Left renal cortex interstitium (tissue), 4 donors: ENCODE measurements at regions not wholly inside any gene's neighbourhood (a gene's known extent, or its start where the extent isn't known, plus 50 kb on each side); places are given as distances from the start of the nearest gene placed in this dataset.
"Not testable (repeated sequence)": the region's sequence is repeated elsewhere in the genome, so short reads cannot be mapped to it uniquely, and the experiment has no call there.

Experiments used
- DNase-seq, 4 donors: peaks; one replicate each; pipeline ENCODE4 v3.0.0-alpha.2; 2013; ENCODE audit warnings: low read depth in 4 of 4, low spot score in 2 of 4, missing footprints in 1 of 4

DNA sequence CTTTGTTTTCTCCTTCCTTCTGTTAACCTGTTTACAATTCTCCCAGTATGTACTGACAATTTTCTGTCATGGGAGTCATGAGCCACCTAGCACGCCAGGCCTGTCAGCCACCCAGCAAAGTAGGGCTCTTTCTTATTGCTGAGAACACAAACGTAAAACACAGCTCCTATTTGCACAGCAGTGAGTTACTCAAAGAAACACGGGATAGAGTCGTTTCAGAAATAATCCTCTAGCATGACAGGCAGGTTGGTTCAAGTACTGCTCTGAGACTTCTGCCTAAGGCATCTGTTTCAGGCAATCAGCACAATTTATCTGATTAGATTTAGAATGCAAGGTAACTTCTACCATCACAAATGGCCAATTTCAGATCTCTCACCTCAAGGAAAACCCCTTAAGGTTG lies 88.8 kb downstream of the CD24 start:
- no peak for DNase-seq

DNA sequence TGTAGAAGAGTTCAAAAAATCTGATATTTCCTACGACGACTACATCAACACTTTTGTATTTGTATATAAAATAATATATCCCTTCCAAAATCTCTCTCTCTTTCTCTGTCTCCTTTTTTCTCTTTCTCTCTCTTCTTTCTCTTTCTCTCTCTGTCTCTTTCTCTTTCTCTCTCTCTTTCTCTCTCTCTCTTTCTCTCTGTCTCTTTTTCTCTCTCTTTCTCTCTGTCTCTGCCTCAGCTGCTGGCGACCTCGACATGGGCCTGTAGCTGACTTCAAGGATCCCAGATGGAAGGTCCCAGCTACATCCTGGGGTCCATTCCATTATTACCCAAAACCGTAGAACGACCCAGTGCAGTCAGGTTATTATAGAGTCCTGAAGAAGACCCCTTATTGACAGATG lies 90.0 kb downstream of the CD24 start:
- no peak for DNase-seq

- no peak for DNase-seq
Measured at GRCh38 chr6:106883808-106884262, 90.7 kb downstream of the CD24 start.

DNA sequence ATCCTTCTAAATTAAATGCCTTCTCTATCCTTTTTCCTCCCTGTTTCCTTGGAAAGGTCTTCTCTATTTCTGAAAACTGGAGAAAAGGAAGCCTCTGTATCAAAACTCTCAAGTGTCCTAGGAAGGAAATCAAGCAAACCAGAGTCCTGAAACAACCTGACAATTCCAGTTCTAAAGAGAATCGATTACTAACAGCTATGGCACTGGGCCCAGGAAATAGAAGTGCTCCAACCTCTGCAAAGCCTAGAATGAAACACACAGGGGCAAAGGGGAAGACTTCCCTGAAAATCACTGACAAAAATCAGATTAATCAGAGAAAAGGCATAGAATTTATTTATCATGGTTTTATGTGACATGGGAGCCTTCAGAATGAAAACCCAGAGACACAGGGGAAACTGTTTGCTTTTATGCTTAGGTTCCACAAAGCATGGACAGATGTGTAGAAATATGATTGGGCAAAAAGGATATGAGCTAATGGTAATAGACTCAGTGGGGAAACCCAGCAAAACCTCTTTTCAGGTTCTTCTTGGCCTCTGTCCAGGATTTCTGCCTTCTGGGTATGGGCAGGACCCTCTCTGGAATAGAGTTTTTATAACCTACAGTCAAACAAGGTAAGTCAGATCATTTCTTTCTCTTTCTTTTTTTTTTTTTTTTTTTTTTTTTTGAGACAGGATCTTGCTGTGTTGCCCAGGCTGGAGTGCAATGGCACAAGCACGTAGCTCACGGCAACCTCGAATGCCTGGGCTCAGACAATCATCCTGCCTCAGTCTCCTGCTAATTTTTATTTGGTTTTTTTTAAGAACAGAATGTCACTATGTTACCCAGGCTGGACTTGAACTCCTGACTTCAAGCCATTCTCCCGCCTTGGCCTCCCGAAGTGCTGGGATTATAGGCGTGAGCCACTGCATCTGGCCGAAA lies 91.7 kb downstream of the CD24 start:
- no peak for DNase-seq

GRCh38 chr6:106882138-106882537 lies 92.4 kb downstream of the CD24 start:
- DNase-seq = no peak

GRCh38 chr6:106880952-106881351 lies 93.6 kb downstream of the CD24 start:
- no peak for DNase-seq

DNA sequence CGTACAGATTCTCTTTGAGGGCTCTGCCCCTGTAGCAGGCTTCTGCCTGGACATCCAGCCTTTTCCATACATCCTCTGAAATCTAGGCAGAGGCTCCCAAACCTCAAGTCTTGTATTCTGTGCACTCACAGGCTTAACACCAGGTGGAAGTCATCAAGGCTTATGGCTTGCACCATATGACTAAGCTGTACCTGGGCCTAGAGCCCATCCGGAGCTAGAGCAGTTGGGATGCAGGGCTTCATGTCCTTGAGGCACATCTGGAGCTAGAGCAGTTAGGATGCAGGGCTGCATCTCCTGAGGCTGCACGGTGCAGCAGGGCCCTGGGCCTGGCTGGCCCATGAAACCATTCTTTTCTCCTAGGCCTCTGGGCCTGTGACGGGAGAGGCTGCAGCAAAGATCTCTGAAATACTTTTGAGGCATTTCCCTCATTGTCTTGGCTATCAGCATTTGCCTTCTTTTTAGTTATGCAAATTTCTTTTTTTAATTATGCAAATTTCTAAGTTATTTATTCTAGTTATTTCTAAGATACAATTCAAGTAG lies 98.7 kb downstream of the CD24 start:
- DNase-seq = no peak

- DNase-seq = no peak
Measured at GRCh38 chr6:106874481-106874880, 100.0 kb downstream of the CD24 start.

GRCh38 chr6:106872049-106872448 lies 102.5 kb downstream of the CD24 start:
- DNase-seq = no peak

GRCh38 chr6:106870824-106871717 lies 103.5 kb downstream of the CD24 start:
- no peak for DNase-seq

- DNase-seq = no peak
Measured at GRCh38 chr6:106870069-106870468, 104.5 kb downstream of the CD24 start.

DNA sequence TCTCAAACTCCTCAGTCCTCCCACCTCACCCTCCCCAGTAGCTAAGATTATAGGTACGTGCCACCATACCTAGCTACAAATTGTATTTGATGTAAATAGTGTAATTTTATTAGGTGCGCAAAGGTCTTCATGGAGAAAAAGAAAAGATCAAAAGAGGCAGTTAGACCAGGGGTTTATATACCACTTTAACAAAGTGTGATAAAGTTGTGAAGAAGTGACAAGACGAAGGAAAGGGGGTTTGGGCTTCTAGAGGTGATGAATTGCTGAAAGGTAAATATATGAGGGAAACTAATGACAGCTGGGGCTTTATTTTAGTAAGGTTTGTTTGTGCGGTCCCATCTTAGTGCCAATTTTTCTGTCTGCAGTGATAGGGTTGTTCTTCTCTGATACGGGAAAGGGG lies 105.3 kb downstream of the CD24 start:
- no peak for DNase-seq

DNA sequence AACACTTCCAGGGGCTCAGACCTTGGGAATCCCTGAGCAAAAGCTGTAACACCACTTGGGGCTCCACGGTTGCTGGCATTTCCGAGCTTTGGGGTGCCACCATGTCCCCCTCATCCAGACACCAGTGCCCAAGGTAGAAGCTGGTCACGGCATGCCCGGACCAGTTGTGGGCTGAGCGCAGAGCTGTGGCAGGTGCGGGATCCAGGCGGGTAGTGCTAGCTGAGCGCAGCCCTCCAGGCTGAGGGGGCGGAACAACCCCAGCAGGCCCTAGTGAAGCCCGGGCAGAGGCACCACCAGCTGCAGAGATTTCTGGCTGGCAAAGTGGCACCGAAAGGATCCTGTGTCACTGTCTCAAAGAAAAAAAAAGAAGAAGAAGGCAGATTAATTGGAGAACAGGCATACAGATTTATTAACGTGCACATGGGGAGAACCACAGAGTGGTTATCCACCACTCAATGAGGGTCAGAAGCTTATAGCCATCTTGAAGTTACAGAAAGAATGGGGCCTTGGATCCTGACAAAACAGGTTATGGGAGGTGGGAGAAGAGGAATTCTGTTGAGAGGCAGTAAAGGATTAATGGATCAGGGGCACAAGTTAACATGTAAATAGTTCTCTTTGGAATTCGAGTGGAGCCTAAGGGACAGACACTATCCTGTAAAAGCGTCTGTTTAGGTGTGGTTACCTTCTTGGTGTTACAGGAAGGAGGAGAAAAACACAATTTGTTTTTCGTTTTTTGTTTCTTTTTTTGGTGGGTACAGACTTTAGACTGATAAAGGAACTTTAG lies 107.5 kb downstream of the CD24 start:
- no peak for DNase-seq

DNA sequence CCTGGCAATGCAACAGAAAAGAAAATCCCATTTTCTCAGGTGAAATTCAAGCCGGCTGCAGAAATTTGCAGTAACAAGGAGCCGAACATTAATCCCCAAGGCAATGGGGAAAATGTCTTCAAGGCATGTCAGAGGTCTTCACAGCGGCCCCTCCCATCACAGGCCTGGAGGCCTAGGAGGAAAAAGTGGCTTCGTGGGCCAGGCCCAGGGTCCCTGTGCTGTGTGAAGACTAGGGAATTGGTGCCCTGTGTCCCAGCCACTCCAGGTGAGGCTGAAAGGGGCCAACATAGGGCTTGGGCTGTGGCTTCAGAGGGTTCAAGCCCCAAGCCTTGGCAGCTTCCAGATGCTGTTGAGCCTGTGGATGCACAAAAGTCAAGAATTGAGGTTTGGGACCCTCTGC lies 111.7 kb downstream of the CD24 start:
- DNase-seq = no peak

GRCh38 chr6:106860940-106861339 lies 113.6 kb downstream of the CD24 start:
- no peak for DNase-seq

DNA sequence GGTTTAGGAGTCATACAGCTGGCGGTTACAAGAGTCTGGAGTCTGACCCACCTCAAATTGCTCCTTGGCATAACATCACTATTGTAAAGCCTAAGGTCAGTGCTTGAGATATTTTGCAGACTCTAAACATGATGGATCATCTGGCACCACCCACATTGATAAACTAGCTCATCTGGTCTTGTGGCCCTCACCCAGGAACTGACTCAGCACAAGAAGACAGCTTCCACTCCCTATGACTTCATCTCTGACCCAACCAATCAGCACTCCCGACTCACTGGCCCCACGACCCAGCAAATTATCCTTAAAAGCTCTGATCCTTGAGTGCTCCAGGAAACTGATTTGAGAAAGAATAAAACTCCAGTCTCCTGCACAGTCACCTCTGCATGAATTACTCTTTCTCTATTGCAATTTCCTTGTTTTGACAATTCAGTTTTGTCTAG lies 115.9 kb downstream of the CD24 start:
- no peak for DNase-seq

DNA sequence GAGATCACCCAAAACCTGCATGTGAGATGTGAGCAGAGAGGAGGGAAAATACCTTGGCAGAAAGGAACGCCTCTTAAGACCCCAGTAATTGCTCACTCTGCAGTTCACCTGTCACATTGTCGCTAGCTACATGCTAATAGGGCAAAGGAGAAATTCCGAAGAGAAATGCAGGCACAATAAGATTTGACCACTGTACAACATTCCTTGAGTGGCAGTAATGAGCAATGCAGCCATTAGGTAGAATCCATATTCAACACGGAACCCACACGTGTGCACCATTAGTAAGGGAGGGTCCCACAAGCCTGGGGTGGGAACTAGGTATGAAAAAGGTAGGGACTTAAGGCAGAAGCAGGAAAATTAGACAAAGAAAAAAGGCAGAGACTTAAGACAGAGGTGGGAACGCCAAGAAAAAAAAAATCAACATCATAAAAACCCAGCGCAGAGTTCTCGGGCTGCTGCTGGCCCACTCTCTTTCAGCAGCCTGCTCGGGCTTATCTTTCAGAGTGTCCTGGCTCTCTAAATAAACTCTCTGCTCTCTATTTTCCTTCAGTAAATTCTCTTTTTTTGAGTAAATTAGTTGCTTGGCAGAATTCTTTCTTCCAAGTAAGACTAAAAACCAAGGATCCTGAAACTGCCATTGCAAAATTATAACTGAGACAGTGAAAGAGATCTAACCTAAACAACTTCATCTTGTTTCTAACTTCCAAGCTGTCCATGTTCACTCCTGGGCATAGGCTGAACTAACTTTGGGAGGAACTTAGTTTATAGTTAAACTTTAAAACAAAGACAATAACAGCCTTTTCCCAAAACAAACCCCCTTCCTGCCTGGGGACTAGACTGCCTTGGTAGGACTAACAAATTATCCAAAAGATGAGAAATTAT lies 116.5 kb downstream of the CD24 start:
- DNase-seq = no peak

DNA sequence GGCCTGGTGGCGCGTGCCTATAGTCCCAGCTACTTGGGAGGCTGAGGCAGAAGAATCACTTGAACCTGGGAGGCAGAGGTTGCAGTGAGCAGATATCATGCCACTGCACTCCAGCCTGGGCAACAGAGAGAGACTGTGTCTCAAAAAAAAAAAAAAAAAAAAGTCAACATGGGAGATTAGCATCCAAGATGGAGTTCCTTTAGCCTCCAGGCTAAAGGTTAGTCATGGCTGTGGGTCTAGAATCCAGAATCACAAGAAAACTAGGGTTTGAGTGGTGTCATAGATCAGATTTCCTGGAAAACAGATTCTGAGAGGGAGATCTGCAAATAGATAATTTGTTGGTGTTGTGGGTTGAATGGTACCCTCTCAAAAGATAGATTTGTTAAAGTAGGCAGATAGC lies 117.2 kb downstream of the CD24 start:
- not testable (repeated sequence) for DNase-seq

GRCh38 chr6:106856227-106856874 lies 118.2 kb downstream of the CD24 start:
- no peak for DNase-seq
